ENCODE measurements at regions not wholly inside any gene's neighbourhood (a gene's known extent, or its start where the extent isn't known, plus 50 kb on each side); places are given as distances from the start of the nearest gene placed in this dataset.

- peak overlapping the region; percentile 29; the same call in 1 of the 2 replicates for H3K27ac ChIP-seq
- no peak for TF ChIP-seq CTCF (conservative IDR thresholded peaks at IDR 0.05)
These were observed 292.7 kb upstream of the TARS1 start for GRCh38 chr5:33148076-33148513.

- TF ChIP-seq CTCF (conservative IDR thresholded peaks at IDR 0.05) = no peak
- no peak overlapping the region for H3K27ac ChIP-seq
These were observed 287.4 kb upstream of the TARS1 start for GRCh38 chr5:33153372-33153771.

GRCh38 chr5:33153831-33154230, 286.9 kb upstream of the TARS1 start:
- H3K27ac ChIP-seq = no peak overlapping the region
- no peak for TF ChIP-seq CTCF (conservative IDR thresholded peaks at IDR 0.05)

GRCh38 chr5:33160871-33161270, 279.9 kb upstream of the TARS1 start:
- no peak overlapping the region for H3K27ac ChIP-seq
- TF ChIP-seq CTCF (conservative IDR thresholded peaks at IDR 0.05) = no peak

- TF ChIP-seq CTCF (conservative IDR thresholded peaks at IDR 0.05) = no peak
- no peak overlapping the region for H3K27ac ChIP-seq
These were observed 279.3 kb upstream of the TARS1 start for GRCh38 chr5:33161421-33161820.

GRCh38 chr5:33162057-33162456, 278.7 kb upstream of the TARS1 start:
- no peak overlapping the region for H3K27ac ChIP-seq
- no peak for TF ChIP-seq CTCF (conservative IDR thresholded peaks at IDR 0.05)

- no peak for TF ChIP-seq CTCF (conservative IDR thresholded peaks at IDR 0.05)
- H3K27ac ChIP-seq = no peak overlapping the region
These were observed 274.2 kb upstream of the TARS1 start for GRCh38 chr5:33166522-33166921.

GRCh38 chr5:33166948-33167347, 273.8 kb upstream of the TARS1 start:
- no peak overlapping the region for H3K27ac ChIP-seq
- TF ChIP-seq CTCF (conservative IDR thresholded peaks at IDR 0.05) = no peak

All from VCaP (cell line).